Naive thymus-derived CD4-positive, alpha-beta T cell (primary cell): ENCODE measurements at regions not wholly inside any gene's neighbourhood (a gene's known extent, or its start where the extent isn't known, plus 50 kb on each side); places are given as distances from the start of the nearest gene placed in this dataset.

Experiments used
- ATAC-seq: fragments of 150-1000 bp; cut with Tn5 transposase; 2 replicates; pipeline ENCODE4 v1.10.0; 2021; ENCODE audit warnings: mild to moderate bottlenecking, moderate library complexity
- CTCF ChIA-PET: fragments of 350-600 bp; sonication (Branson Sonifier 250); formaldehyde crosslinking; loops from one replicate; lab custom pipeline; 2021; ENCODE audit warnings: antibody characterized with exemption; lab: Charles Lee
- POLR2A ChIA-PET: fragments of 350-600 bp; sonication (Branson Sonifier 250); formaldehyde crosslinking; loops from one replicate; lab custom pipeline; 2021; ENCODE audit warnings: antibody characterized with exemption, inconsistent platforms; lab: Charles Lee
- DNase-seq, 9 donors: peaks; one replicate each; pipeline versions ENCODE4 v3.0.0 to v3.0.0-alpha.2; 2020 to 2022; ENCODE audit warnings: mixed read lengths in 1 of 9
- H3K27ac ChIP-seq: one replicate; pipeline ENCODE4 v1.7.0; 2013; ENCODE audit warnings: mild to moderate bottlenecking, low read depth, low read length, moderate library complexity
- H3K27me3 ChIP-seq, 2 donors: one replicate each; pipeline ENCODE4 v1.7.0; 2013; ENCODE audit warnings: low read length in 2 of 2, mild to moderate bottlenecking in 2 of 2, moderate library complexity in 2 of 2; ENCODE audit not compliant: control insufficient read depth in 2 of 2, insufficient read depth in 2 of 2
- H3K36me3 ChIP-seq, 3 experiments: 1 replicate in 2 of 3; 2 replicates in 1 of 3; pipeline ENCODE4 v1.7.0; 2013; ENCODE audit warnings: low read length in 3 of 3, mild to moderate bottlenecking in 3 of 3, moderate library complexity in 1 of 3; ENCODE audit not compliant: insufficient read depth in 3 of 3, control insufficient read depth in 2 of 3
- H3K4me1 ChIP-seq, 2 donors: one replicate each; pipeline ENCODE4 v1.7.0; 2013; ENCODE audit warnings: low read length in 2 of 2, mild to moderate bottlenecking in 2 of 2, moderate library complexity in 1 of 2; ENCODE audit not compliant: control insufficient read depth in 2 of 2, insufficient read depth in 2 of 2
- H3K4me3 ChIP-seq: 2 replicates; pipeline ENCODE4 v1.7.0; 2013; ENCODE audit warnings: mild to moderate bottlenecking, low read length
- H3K9me3 ChIP-seq, 3 experiments: 1 replicate in 2 of 3; 2 replicates in 1 of 3; pipeline ENCODE4 v1.7.0; 2013; ENCODE audit warnings: low read length in 3 of 3; ENCODE audit not compliant: control insufficient read depth in 2 of 3
- H3K27ac Mint-ChIP-seq, 9 donors: one replicate each; pipeline ENCODE4 v1.8.0; 2020 to 2022; ENCODE audit warnings: mixed read lengths in 9 of 9, mild to moderate bottlenecking in 8 of 9, moderate library complexity in 5 of 9, inconsistent platforms in 2 of 9
- H3K27me3 Mint-ChIP-seq, 5 donors: one replicate each; pipeline ENCODE4 v1.8.0; 2021 to 2022; ENCODE audit warnings: mixed read lengths in 5 of 5, mild to moderate bottlenecking in 1 of 5
- H3K36me3 Mint-ChIP-seq, 5 donors: one replicate each; pipeline ENCODE4 v1.8.0; 2020 to 2022; ENCODE audit warnings: mixed read lengths in 5 of 5, mild to moderate bottlenecking in 3 of 5, inconsistent platforms in 1 of 5
- H3K4me1 Mint-ChIP-seq, 7 donors: one replicate each; pipeline ENCODE4 v1.8.0; 2020 to 2022; ENCODE audit warnings: mixed read lengths in 7 of 7, mild to moderate bottlenecking in 3 of 7, inconsistent platforms in 1 of 7
- H3K4me3 Mint-ChIP-seq, 10 donors: one replicate each; pipeline ENCODE4 v1.8.0; 2020 to 2022; ENCODE audit warnings: mild to moderate bottlenecking in 10 of 10, mixed read lengths in 10 of 10, moderate library complexity in 6 of 10, inconsistent platforms in 2 of 10
- H3K9me3 Mint-ChIP-seq, 11 donors: one replicate each; pipeline ENCODE4 v1.8.0; 2020 to 2022; ENCODE audit warnings: mixed read lengths in 11 of 11, mild to moderate bottlenecking in 4 of 11, inconsistent platforms in 1 of 11, moderate library complexity in 1 of 11
- intact Hi-C, 2 donors: fragments of 100-400 bp; cut with micrococcal nuclease; formaldehyde crosslinking; loops; one replicate each; pipeline ENCODE4 v1.15.1; 2023

DNA sequence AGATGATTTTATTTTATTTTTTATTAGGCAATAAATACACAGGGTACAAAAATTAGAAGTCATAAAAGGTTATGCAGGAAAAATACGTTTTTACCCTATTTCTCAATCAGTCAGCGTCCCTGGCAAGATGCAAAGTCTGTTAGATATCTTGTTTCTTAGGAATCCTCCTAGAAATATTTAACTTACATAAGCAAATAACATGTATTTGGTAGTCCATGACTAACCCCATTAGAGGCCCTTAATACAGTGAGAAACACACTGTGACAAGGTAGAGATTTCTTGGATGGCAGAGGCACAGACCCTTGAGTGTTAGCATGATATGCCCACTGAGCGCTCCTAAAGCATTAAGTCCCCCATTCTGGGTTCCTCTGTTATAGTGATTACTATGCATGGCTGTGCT is 121.2 kb upstream of the ADAMTSL1 start:
- Histone ChIP-seq H3K27me3 (no peaks in the 10 kb centered on the region), H3K4me1 (no peaks in the 10 kb centered on the region), H3K4me3 (no peak overlapping the region), H3K9me3 (no peaks in the 10 kb centered on the region), H3K36me3 (no peaks in the 10 kb centered on the region), H3K27ac (no peak overlapping the region)
- DNase-seq = no peak
- H3K4me3 Mint-ChIP-seq = no peak overlapping the region
- H3K4me1 Mint-ChIP-seq = no peaks in the 10 kb centered on the region
- H3K27me3 Mint-ChIP-seq = peaks cover 0 to 8% (median 0%) of the 10 kb centered on the region in 5 donors
- no peaks in the 10 kb centered on the region for H3K36me3 Mint-ChIP-seq
- ATAC-seq = no peak
- peaks cover 0 to 4% (median 0%) of the 10 kb centered on the region in 11 donors for H3K9me3 Mint-ChIP-seq
- CTCF ChIA-PET = no interaction called here
- POLR2A ChIA-PET = no interaction called here
- H3K27ac Mint-ChIP-seq = no peak overlapping the region
- intact Hi-C loops = no loop called here

DNA sequence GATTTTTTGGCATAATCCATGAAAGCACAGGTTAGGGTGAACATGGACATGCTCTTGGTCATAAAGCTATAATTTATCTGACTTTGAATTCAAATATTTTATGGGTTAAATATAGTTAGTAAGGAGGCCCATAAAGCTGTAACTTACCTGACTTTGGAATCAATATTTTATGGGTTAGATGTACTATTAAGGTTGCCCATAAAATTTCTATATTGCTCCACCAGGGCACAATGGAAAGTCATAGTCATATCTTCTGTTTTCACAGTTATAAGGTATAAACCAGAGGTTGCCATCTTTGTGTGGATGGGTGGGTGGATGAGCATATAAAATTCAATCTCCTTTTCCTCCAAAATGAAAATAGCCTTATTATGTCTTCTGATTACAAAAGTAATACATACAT is 120.5 kb upstream of the ADAMTSL1 start:
- H3K27ac Mint-ChIP-seq = no peak overlapping the region
- ATAC-seq (no peak), DNase-seq (no peak)
- peaks cover 0 to 1% (median 0%) of the 10 kb centered on the region in 11 donors for H3K9me3 Mint-ChIP-seq
- Histone ChIP-seq H3K9me3 (no peaks in the 10 kb centered on the region), H3K4me1 (no peaks in the 10 kb centered on the region), H3K4me3 (no peak overlapping the region), H3K27me3 (no peaks in the 10 kb centered on the region), H3K27ac (no peak overlapping the region), H3K36me3 (no peaks in the 10 kb centered on the region)
- H3K36me3 Mint-ChIP-seq = no peaks in the 10 kb centered on the region
- no peaks in the 10 kb centered on the region for H3K4me1 Mint-ChIP-seq
- peaks cover 0 to 5% (median 0%) of the 10 kb centered on the region in 5 donors for H3K27me3 Mint-ChIP-seq
- intact Hi-C loops = no loop called here
- POLR2A ChIA-PET = no interaction called here
- CTCF ChIA-PET = no interaction called here
- no peak overlapping the region for H3K4me3 Mint-ChIP-seq

DNA sequence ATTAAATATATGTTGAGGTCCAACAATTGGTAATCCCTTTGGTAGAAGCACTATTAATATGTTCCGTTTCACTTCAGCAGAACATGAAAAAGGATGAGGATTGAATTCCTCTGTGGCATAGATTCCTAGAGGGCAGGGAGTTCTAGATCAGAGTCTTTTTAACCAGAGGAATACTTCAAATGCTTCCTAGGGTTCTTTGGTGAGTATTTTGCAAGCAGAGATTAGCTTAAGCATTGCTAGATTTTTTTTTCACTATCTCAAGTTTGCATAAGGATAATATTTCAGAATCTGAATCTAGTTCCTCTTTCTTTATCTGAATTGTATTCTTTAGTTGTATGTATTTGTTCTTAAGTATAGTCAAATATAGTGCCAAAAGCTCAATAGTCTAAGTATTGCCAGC is 116.6 kb upstream of the ADAMTSL1 start:
- ATAC-seq = no peak
- no peak for DNase-seq
- CTCF ChIA-PET = no interaction called here
- H3K36me3 ChIP-seq = no peaks in the 10 kb centered on the region
- H3K9me3 ChIP-seq = no peaks in the 10 kb centered on the region
- H3K4me1 ChIP-seq = no peaks in the 10 kb centered on the region
- H3K27me3 Mint-ChIP-seq = peaks cover 0 to 10% (median 0%) of the 10 kb centered on the region in 5 donors
- H3K27ac Mint-ChIP-seq = no peak overlapping the region
- no peaks in the 10 kb centered on the region for H3K27me3 ChIP-seq
- H3K4me1 Mint-ChIP-seq = no peaks in the 10 kb centered on the region
- no peaks in the 10 kb centered on the region for H3K36me3 Mint-ChIP-seq
- intact Hi-C loops = no loop called here
- no peaks in the 10 kb centered on the region for H3K9me3 Mint-ChIP-seq
- no peak overlapping the region for H3K27ac ChIP-seq
- H3K4me3 ChIP-seq = no peak overlapping the region
- no peak overlapping the region for H3K4me3 Mint-ChIP-seq
- POLR2A ChIA-PET = no interaction called here

DNA sequence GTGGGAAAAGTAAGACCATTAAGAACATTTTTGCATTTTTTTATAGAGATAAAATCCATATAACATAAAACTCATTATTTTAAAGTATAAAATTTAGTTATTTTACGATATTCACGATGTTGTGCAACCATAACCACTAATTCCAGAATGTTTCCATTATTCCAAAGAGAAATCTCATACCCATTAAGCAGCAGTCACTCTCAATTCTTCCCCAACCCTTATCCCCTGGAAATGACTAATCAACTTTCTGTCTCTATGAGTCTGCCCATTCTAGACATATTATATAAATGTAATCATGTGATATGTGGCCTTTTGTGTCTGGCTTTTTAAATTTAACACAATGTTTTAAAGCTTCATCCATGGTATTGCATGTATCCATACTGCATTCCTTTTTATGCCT is 115.6 kb upstream of the ADAMTSL1 start:
- Mint-ChIP-seq H3K4me1 (no peaks in the 10 kb centered on the region), H3K27me3 (peaks cover 0 to 10% (median 0%) of the 10 kb centered on the region in 5 donors), H3K27ac (no peak overlapping the region), H3K36me3 (no peaks in the 10 kb centered on the region), H3K9me3 (no peaks in the 10 kb centered on the region), H3K4me3 (no peak overlapping the region)
- intact Hi-C loops = no loop called here
- no peaks in the 10 kb centered on the region for H3K4me1 ChIP-seq
- DNase-seq (no peak), ATAC-seq (no peak)
- H3K4me3 ChIP-seq = no peak overlapping the region
- no peaks in the 10 kb centered on the region for H3K36me3 ChIP-seq
- no peaks in the 10 kb centered on the region for H3K27me3 ChIP-seq
- ChIA-PET POLR2A (no interaction called here), CTCF (no interaction called here)
- no peaks in the 10 kb centered on the region for H3K9me3 ChIP-seq
- no peak overlapping the region for H3K27ac ChIP-seq

DNA sequence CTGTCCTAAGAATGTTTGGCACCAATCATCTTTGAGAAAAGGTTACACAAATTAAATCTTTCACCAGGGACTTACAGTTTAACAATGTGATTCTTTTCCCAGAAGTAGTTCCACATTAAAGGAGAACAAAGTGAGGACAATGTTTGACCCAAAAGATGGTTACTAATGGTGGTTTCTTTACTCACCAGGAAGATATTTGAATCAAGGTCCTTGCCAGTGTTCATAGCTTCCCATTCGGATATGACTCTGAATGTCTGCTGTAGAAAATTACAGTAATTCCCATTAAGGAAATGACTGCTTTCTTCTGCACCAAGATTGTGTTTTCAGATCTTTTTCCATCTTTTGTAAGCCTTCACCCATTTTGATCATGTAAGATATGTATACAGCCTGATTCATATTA is 114.6 kb upstream of the ADAMTSL1 start:
- Mint-ChIP-seq H3K36me3 (no peaks in the 10 kb centered on the region), H3K27me3 (peaks cover 0 to 10% (median 0%) of the 10 kb centered on the region in 5 donors), H3K9me3 (no peaks in the 10 kb centered on the region), H3K4me3 (no peak overlapping the region), H3K27ac (no peak overlapping the region), H3K4me1 (no peaks in the 10 kb centered on the region)
- DNase-seq = no peak
- CTCF ChIA-PET = no interaction called here
- ATAC-seq = no peak
- intact Hi-C loops = no loop called here
- Histone ChIP-seq H3K27me3 (no peaks in the 10 kb centered on the region), H3K27ac (no peak overlapping the region), H3K36me3 (no peaks in the 10 kb centered on the region), H3K4me3 (no peak overlapping the region), H3K4me1 (no peaks in the 10 kb centered on the region), H3K9me3 (no peaks in the 10 kb centered on the region)
- POLR2A ChIA-PET = no interaction called here

DNA sequence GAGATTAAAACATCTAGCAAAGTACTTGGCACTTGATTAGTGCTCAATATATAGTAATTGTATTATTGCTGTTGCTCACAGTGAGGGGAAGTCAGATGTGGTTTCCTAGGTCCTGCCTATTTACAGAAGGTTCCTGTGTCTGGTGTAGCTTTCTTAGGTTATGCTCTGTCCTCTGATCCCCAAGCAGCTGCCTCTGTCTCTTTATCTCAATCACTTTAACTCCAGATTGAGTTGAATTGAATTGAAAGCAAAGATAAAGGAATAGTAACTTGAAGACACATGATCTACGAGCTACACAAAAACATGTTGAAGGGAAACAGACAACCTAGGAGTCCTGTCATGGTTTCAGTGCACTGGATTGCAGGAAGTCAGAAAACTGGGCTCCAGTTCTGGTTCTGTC is 113.9 kb upstream of the ADAMTSL1 start:
- Histone ChIP-seq H3K4me1 (no peaks in the 10 kb centered on the region), H3K9me3 (no peaks in the 10 kb centered on the region), H3K27me3 (no peaks in the 10 kb centered on the region), H3K36me3 (no peaks in the 10 kb centered on the region), H3K27ac (no peak overlapping the region), H3K4me3 (no peak overlapping the region)
- no peaks in the 10 kb centered on the region for H3K4me1 Mint-ChIP-seq
- H3K9me3 Mint-ChIP-seq = no peaks in the 10 kb centered on the region
- H3K27ac Mint-ChIP-seq = no peak overlapping the region
- no peaks in the 10 kb centered on the region for H3K36me3 Mint-ChIP-seq
- ATAC-seq (no peak), DNase-seq (no peak)
- intact Hi-C loops = no loop called here
- ChIA-PET POLR2A (no interaction called here), CTCF (no interaction called here)
- peaks cover 0 to 10% (median 0%) of the 10 kb centered on the region in 5 donors for H3K27me3 Mint-ChIP-seq
- no peak overlapping the region for H3K4me3 Mint-ChIP-seq

DNA sequence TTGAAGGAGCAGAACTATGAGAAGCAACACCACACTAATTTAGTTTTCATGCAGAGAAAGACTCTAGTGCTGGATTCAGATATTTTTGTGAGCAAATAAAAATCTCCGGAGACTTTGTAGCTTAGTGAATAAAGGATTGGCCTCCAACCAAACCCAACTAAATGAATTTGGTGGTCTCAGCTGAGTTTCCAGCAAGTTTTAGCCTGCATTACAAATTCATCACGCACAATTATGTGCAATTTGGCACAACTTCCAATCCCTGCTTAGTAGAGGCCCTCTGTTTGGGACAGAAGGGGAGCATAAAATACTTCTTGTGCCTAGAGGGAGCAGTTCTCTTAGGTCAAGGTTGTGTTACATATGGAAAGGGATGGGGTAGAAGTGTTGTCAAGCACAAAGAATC is 112.3 kb upstream of the ADAMTSL1 start:
- intact Hi-C loops = no loop called here

More for the DNA sequence above, 112.3 kb upstream of the ADAMTSL1 start:
- H3K27me3 Mint-ChIP-seq = peaks cover 0 to 5% (median 0%) of the 10 kb centered on the region in 5 donors
- H3K4me1 ChIP-seq = no peaks in the 10 kb centered on the region
- no peak overlapping the region for H3K4me3 Mint-ChIP-seq
- no peaks in the 10 kb centered on the region for H3K9me3 Mint-ChIP-seq
- ChIA-PET CTCF (interaction anchor here (0.5 kb wide), 1 partner anchor 476 kb away, joined by 3 read pairs; no protein-coding TSS in a partner anchor), POLR2A (no interaction called here)
- no peaks in the 10 kb centered on the region for H3K9me3 ChIP-seq
- no peaks in the 10 kb centered on the region for H3K36me3 ChIP-seq
- no peak overlapping the region for H3K27ac Mint-ChIP-seq
- no peak for ATAC-seq
- H3K4me1 Mint-ChIP-seq = no peaks in the 10 kb centered on the region
- DNase-seq = no peak
- no peaks in the 10 kb centered on the region for H3K36me3 Mint-ChIP-seq
- H3K27ac ChIP-seq = no peak overlapping the region
- H3K4me3 ChIP-seq = no peak overlapping the region
- no peaks in the 10 kb centered on the region for H3K27me3 ChIP-seq
